Keratinocyte (primary cell): ENCODE measurements at regions not wholly inside any gene's neighbourhood (a gene's known extent, or its start where the extent isn't known, plus 50 kb on each side); places are given as distances from the start of the nearest gene placed in this dataset.

ENCODE experiments used
- DNase-seq: peaks from one replicate; pipeline ENCODE4 v3.0.0-alpha.2; 2011; ENCODE audit warnings: low read depth, missing footprints, low spot score
- FAIRE-seq: peaks from 2 replicates; lab custom pipeline; 2011; peaks lifted over from hg19 to GRCh38; lab: Jason Lieb, UNC
- H2AFZ ChIP-seq: 2 replicates; pipeline ENCODE4 v1.6.0; 2012; ENCODE audit warnings: low read length, control low read depth, inconsistent platforms; ENCODE audit not compliant: control insufficient read depth
- H3K27ac ChIP-seq: 2 replicates; pipeline ENCODE4 v1.5.1; 2011; ENCODE audit warnings: low read length; ENCODE audit not compliant: control insufficient read depth, insufficient read depth
- H3K27me3 ChIP-seq: 3 replicates; pipeline ENCODE4 v1.6.0; 2011; ENCODE audit warnings: low read length; ENCODE audit not compliant: control insufficient read depth, insufficient read depth; ENCODE audit errors: extremely low read depth
- H3K36me3 ChIP-seq, 2 experiments: 2 replicates in 1 of 2; 3 replicates in 1 of 2; pipeline ENCODE4 v1.5.1; 2011; ENCODE audit warnings: low read length in 2 of 2, mild to moderate bottlenecking in 1 of 2; ENCODE audit not compliant: control insufficient read depth in 2 of 2, insufficient read depth in 2 of 2; ENCODE audit errors: extremely low read depth in 1 of 2
- H3K4me1 ChIP-seq: 3 replicates; pipeline ENCODE4 v1.5.1; 2011; ENCODE audit warnings: low read length; ENCODE audit not compliant: control insufficient read depth, insufficient read depth; ENCODE audit errors: extremely low read depth
- H3K4me2 ChIP-seq: 3 replicates; pipeline ENCODE4 v1.6.0; 2011; ENCODE audit warnings: low read depth, low read length; ENCODE audit not compliant: control insufficient read depth, insufficient read depth; ENCODE audit errors: extremely low read depth
- H3K4me3 ChIP-seq, 3 experiments: fragments of 200-600 bp in 1 of 3; sonication (generic) in 1 of 3; 2 replicates in 2 of 3; 3 replicates in 1 of 3; pipeline ENCODE4 v1.5.1; 2011 to 2016; ENCODE audit warnings: low read length in 3 of 3, mild to moderate bottlenecking in 3 of 3, control low read depth in 2 of 3, inconsistent platforms in 1 of 3, low read depth in 1 of 3, mixed read lengths in 1 of 3, mixed run types in 1 of 3, moderate library complexity in 1 of 3; ENCODE audit not compliant: control insufficient read depth in 2 of 3, insufficient read depth in 2 of 3; ENCODE audit errors: extremely low read depth in 1 of 3
- H3K79me2 ChIP-seq: 2 replicates; pipeline ENCODE4 v1.6.0; 2012; ENCODE audit warnings: low read length; ENCODE audit not compliant: control insufficient read depth, insufficient read depth
- H3K9ac ChIP-seq: 3 replicates; pipeline ENCODE4 v1.6.0; 2011; ENCODE audit warnings: low read length; ENCODE audit not compliant: control insufficient read depth, insufficient read depth; ENCODE audit errors: extremely low read depth
- H3K9me1 ChIP-seq: 3 replicates; pipeline ENCODE4 v1.6.0; 2011; ENCODE audit warnings: low read length; ENCODE audit not compliant: control insufficient read depth, insufficient read depth; ENCODE audit errors: extremely low read depth
- H3K9me3 ChIP-seq: 2 replicates; pipeline ENCODE4 v1.5.1; 2012; ENCODE audit warnings: low read depth, low read length; ENCODE audit not compliant: control insufficient read depth
- H4K20me1 ChIP-seq: 3 replicates; pipeline ENCODE4 v1.6.0; 2011; ENCODE audit warnings: low read length; ENCODE audit not compliant: control insufficient read depth, insufficient read depth; ENCODE audit errors: extremely low read depth
- CTCF ChIP-seq, 3 experiments: IDR thresholded peaks in 1 of 3; conservative IDR thresholded peaks in 1 of 3; optimal IDR thresholded peaks in 1 of 3; 2 replicates in 2 of 3; 3 replicates in 1 of 3; pipeline versions ENCODE3 to v1.5.1; 2011; ENCODE audit warnings: low read length in 3 of 3, mild to moderate bottlenecking in 3 of 3, moderate library complexity in 2 of 3, control low read depth in 1 of 3, inconsistent platforms in 1 of 3; ENCODE audit not compliant: insufficient read depth in 2 of 3; ENCODE audit errors: extremely low read depth in 1 of 3
- dilution Hi-C: fragments of 300-500 bp; cut with MboI; formaldehyde crosslinking; loops from one replicate; pipeline ENCODE4 v1.7.0; 2020; ENCODE audit warnings: low sequenced_read_pairs; ENCODE audit not compliant: extremely low pct_ligation_motif_present

GRCh38 chr14:42078345-42078744 is 471.7 kb downstream of the LRFN5 start:
- DNase-seq (no peak), FAIRE-seq (no peak)
- no peak overlapping the region for H3K4me3 ChIP-seq
- H3K9me1 ChIP-seq: no peaks in the 10 kb centered on the region
- no peak overlapping the region for H3K9ac ChIP-seq
- no peaks in the 10 kb centered on the region for H3K9me3 ChIP-seq
- H3K4me1 ChIP-seq: no peaks in the 10 kb centered on the region
- no peaks in the 10 kb centered on the region for H3K36me3 ChIP-seq
- no peak overlapping the region for H3K4me2 ChIP-seq
- H2AFZ ChIP-seq: no peak overlapping the region
- H3K79me2 ChIP-seq: no peaks in the 10 kb centered on the region
- no peaks in the 10 kb centered on the region for H3K27me3 ChIP-seq
- H4K20me1 ChIP-seq: no peaks in the 10 kb centered on the region
- TF ChIP-seq CTCF (optimal IDR thresholded peaks at IDR 0.05 in 1 of 3, IDR thresholded peaks at IDR 0.05 in 1 of 3, conservative IDR thresholded peaks at IDR 0.05 in 1 of 3; ENCODE audit: extremely low read depth in 1 of 3, insufficient read depth in 2 of 3, low read length in 3 of 3): no peak
- dilution Hi-C loops: no loop called here
- H3K27ac ChIP-seq: no peak overlapping the region

GRCh38 chr14:42070031-42070430 is 463.4 kb downstream of the LRFN5 start:
- no peaks in the 10 kb centered on the region for H3K4me1 ChIP-seq
- no peaks in the 10 kb centered on the region for H3K9me1 ChIP-seq
- no peak overlapping the region for H3K4me3 ChIP-seq
- no peak for DNase-seq
- H3K4me2 ChIP-seq: no peak overlapping the region
- no peaks in the 10 kb centered on the region for H3K79me2 ChIP-seq
- H4K20me1 ChIP-seq: no peaks in the 10 kb centered on the region
- H3K9me3 ChIP-seq: no peaks in the 10 kb centered on the region
- no peaks in the 10 kb centered on the region for H3K36me3 ChIP-seq
- H3K27me3 ChIP-seq: no peaks in the 10 kb centered on the region
- dilution Hi-C loops: no loop called here
- H2AFZ ChIP-seq: no peak overlapping the region
- FAIRE-seq: no peak
- no peak overlapping the region for H3K27ac ChIP-seq
- no peak overlapping the region for H3K9ac ChIP-seq
- no peak for TF ChIP-seq CTCF (optimal IDR thresholded peaks at IDR 0.05 in 1 of 3, IDR thresholded peaks at IDR 0.05 in 1 of 3, conservative IDR thresholded peaks at IDR 0.05 in 1 of 3; ENCODE audit: extremely low read depth in 1 of 3, insufficient read depth in 2 of 3, low read length in 3 of 3)
